Natural killer cell (primary cell): ENCODE measurements at regions not wholly inside any gene's neighbourhood (a gene's known extent, or its start where the extent isn't known, plus 50 kb on each side); places are given as distances from the start of the nearest gene placed in this dataset.
"Not testable (repeated sequence)": the region's sequence is repeated elsewhere in the genome, so short reads cannot be mapped to it uniquely, and the experiment has no call there.

Experiments used
- ATAC-seq, 3 donors: fragments of 150-1000 bp in 2 of 3; fragments of 200-7000 bp in 1 of 3; cut with Tn5 transposase; 1 replicate in 1 of 3; 2 replicates in 2 of 3; pipeline ENCODE4 v1.10.0; 2021; ENCODE audit warnings: mild to moderate bottlenecking in 2 of 3, moderate library complexity in 2 of 3
- DNase-seq, 2 donors: peaks; one replicate each; pipeline versions ENCODE4 v3.0.0 to v3.0.0-alpha.2; 2013 to 2021; ENCODE audit warnings: mixed read lengths in 1 of 2
- H3K27ac ChIP-seq: one replicate; pipeline ENCODE4 v1.5.1; 2013; ENCODE audit warnings: mild to moderate bottlenecking, low read length
- H3K27me3 ChIP-seq: one replicate; pipeline ENCODE4 v1.6.1; 2013; ENCODE audit warnings: low read length; ENCODE audit not compliant: control insufficient read depth, insufficient read depth
- H3K36me3 ChIP-seq: one replicate; pipeline ENCODE4 v1.6.1; 2013; ENCODE audit warnings: low read length; ENCODE audit not compliant: control insufficient read depth, insufficient read depth
- H3K4me1 ChIP-seq: one replicate; pipeline ENCODE4 v1.6.1; 2013; ENCODE audit warnings: low read length; ENCODE audit not compliant: control insufficient read depth, insufficient read depth
- H3K4me3 ChIP-seq: one replicate; pipeline ENCODE4 v1.5.1; 2013; ENCODE audit warnings: low read length
- H3K9me3 ChIP-seq: one replicate; pipeline ENCODE4 v1.6.1; 2013; ENCODE audit warnings: low read length; ENCODE audit not compliant: control insufficient read depth, insufficient read depth
- H3K27ac Mint-ChIP-seq, 2 donors: one replicate each; pipeline ENCODE4 v1.8.0; 2022; ENCODE audit warnings: mild to moderate bottlenecking in 2 of 2, mixed read lengths in 2 of 2, moderate library complexity in 1 of 2
- H3K27me3 Mint-ChIP-seq, 2 donors: one replicate each; pipeline ENCODE4 v1.8.0; 2022; ENCODE audit warnings: low read depth in 2 of 2, mixed read lengths in 2 of 2
- H3K36me3 Mint-ChIP-seq: one replicate; pipeline ENCODE4 v1.8.0; 2022; ENCODE audit warnings: mixed read lengths
- H3K4me1 Mint-ChIP-seq, 2 donors: one replicate each; pipeline ENCODE4 v1.8.0; 2022; ENCODE audit warnings: mixed read lengths in 2 of 2
- H3K4me3 Mint-ChIP-seq: one replicate; pipeline ENCODE4 v1.8.0; 2022; ENCODE audit warnings: mild to moderate bottlenecking, moderate library complexity, mixed read lengths
- H3K9me3 Mint-ChIP-seq, 2 donors: one replicate each; pipeline ENCODE4 v1.8.0; 2022; ENCODE audit warnings: mixed read lengths in 2 of 2
- WGBS: methylation state at CpG from one replicate; pipeline ENCODE4 v1.1.7; 2013; ENCODE audit warnings: missing lambda C conversion rate; ENCODE audit not compliant: insufficient coverage; 5-methylcytosine and 5-hydroxymethylcytosine counted together
- intact Hi-C: fragments of 100-400 bp; cut with micrococcal nuclease; formaldehyde crosslinking; loops from one replicate; pipeline ENCODE4 v1.14.2; 2022
- TF ChIP-seq, protein P1 (sequence below): fragments of 200-600 bp; IDR thresholded peaks from one replicate; pipeline ENCODE4 v1.8.0; 2022; ENCODE audit warnings: antibody characterized with exemption

DNA sequence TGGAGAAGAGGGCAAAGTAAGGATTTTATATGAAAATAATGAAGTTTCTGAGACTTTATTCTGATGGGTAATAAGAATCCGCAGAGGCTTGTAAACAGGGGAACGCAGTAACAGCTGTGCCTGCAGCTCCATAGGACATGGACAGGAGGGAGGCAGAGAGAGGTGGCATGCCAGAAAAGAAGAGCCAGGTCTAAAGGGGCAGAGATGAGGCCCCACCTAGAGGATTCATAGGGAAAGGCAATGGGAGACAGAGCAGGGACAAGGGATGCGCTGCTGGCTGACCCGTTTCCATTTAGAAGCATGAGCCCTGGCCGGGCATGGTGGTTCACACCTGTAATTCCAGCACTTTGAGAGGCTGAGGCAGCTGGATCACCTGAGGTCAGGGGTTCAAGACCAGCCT, 340.3 kb upstream of the CDH5 start:
- Mint-ChIP-seq H3K27me3 (peaks cover 3 to 10% of the 10 kb centered on the region in 2 donors), H3K4me1 (no peaks in the 10 kb centered on the region), H3K36me3 (no peaks in the 10 kb centered on the region), H3K4me3 (no peak overlapping the region), H3K27ac (no peak overlapping the region), H3K9me3 (peaks cover 0 to 5% of the 10 kb centered on the region in 2 donors)
- DNase-seq (no peak), ATAC-seq (no peak)
- Histone ChIP-seq H3K36me3 (no peaks in the 10 kb centered on the region), H3K27me3 (no peaks in the 10 kb centered on the region), H3K4me1 (no peaks in the 10 kb centered on the region), H3K9me3 (peaks cover 4% of the 10 kb centered on the region), H3K4me3 (no peak overlapping the region), H3K27ac (no peak overlapping the region)
- intact Hi-C loops, result no loop called here
- TF ChIP-seq, protein P1, sequence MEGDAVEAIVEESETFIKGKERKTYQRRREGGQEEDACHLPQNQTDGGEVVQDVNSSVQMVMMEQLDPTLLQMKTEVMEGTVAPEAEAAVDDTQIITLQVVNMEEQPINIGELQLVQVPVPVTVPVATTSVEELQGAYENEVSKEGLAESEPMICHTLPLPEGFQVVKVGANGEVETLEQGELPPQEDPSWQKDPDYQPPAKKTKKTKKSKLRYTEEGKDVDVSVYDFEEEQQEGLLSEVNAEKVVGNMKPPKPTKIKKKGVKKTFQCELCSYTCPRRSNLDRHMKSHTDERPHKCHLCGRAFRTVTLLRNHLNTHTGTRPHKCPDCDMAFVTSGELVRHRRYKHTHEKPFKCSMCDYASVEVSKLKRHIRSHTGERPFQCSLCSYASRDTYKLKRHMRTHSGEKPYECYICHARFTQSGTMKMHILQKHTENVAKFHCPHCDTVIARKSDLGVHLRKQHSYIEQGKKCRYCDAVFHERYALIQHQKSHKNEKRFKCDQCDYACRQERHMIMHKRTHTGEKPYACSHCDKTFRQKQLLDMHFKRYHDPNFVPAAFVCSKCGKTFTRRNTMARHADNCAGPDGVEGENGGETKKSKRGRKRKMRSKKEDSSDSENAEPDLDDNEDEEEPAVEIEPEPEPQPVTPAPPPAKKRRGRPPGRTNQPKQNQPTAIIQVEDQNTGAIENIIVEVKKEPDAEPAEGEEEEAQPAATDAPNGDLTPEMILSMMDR, result no peak
- 78% methylated on average over 5 of the region's 5 CpGs for WGBS

DNA sequence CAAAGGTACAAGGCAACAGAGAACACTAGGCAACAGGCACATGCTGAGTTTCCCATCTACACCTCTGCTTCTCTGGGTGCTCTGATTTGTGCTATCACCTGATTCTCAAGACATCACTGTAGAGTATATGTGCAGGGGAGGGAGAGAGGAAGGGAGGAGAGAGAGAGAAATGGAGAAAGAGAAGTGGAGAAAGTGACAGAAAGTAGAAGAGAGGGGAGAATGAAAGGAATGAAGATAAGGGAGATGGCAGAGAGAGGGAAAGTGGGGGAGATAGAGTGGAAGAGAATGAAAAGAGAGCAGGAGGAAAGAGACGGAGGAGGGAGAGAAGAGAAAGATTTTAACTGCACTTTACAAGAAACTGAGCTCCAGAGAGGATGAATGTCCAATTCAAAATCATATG, 340.7 kb upstream of the CDH5 start:
- Mint-ChIP-seq H3K27ac (no peak overlapping the region), H3K4me1 (no peaks in the 10 kb centered on the region), H3K36me3 (no peaks in the 10 kb centered on the region), H3K9me3 (peaks cover 0 to 5% of the 10 kb centered on the region in 2 donors), H3K27me3 (peaks cover 3 to 10% of the 10 kb centered on the region in 2 donors), H3K4me3 (no peak overlapping the region)
- DNase-seq (no peak), ATAC-seq (no peak)
- intact Hi-C loops, result no loop called here
- Histone ChIP-seq H3K9me3 (peaks cover 4% of the 10 kb centered on the region), H3K27me3 (no peaks in the 10 kb centered on the region), H3K4me1 (no peaks in the 10 kb centered on the region), H3K4me3 (no peak overlapping the region), H3K27ac (no peak overlapping the region), H3K36me3 (no peaks in the 10 kb centered on the region)
- TF ChIP-seq, protein P1, result no peak
- 7% methylated on average over 1 of the region's 1 CpG for WGBS

- intact Hi-C loops, ATAC-seq: not testable (repeated sequence)
- WGBS, result 76% methylated on average over 2 of the region's 2 CpGs
Observed at GRCh38 chr16:66024567-66024966, 341.9 kb upstream of the CDH5 start.

DNA sequence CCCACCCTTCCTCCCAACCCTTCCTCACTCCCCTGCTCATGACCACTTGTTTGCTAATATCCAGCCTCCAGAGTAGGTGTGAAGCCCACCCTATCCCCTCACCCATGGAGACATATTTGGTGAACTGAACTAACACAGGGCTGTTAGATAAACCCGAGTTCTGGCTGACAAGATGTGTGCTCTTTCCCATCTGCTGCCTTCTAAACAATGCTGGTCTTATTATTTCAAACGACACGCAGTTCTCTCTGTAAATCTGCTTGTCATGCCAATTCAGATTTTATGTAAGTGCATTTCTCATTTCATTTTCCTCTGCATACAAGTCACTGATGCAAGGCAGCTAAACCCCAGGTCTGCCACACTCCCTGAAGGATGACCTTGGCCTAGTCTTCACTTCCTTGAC, 343.0 kb upstream of the CDH5 start:
- Histone ChIP-seq H3K36me3 (no peaks in the 10 kb centered on the region), H3K4me1 (no peaks in the 10 kb centered on the region), H3K9me3 (peaks cover 4% of the 10 kb centered on the region), H3K4me3 (no peak overlapping the region), H3K27me3 (no peaks in the 10 kb centered on the region), H3K27ac (no peak overlapping the region)
- no peak overlapping the region for H3K4me3 Mint-ChIP-seq
- no peak for DNase-seq
- intact Hi-C loops, result no loop called here
- H3K27me3 Mint-ChIP-seq, result peaks cover 3 to 10% of the 10 kb centered on the region in 2 donors
- ATAC-seq, result no peak
- no peaks in the 10 kb centered on the region for H3K36me3 Mint-ChIP-seq
- TF ChIP-seq, protein P1, result no peak
- 81% methylated on average over 3 of the region's 3 CpGs for WGBS
- no peaks in the 10 kb centered on the region for H3K4me1 Mint-ChIP-seq
- H3K9me3 Mint-ChIP-seq, result peaks cover 0 to 5% of the 10 kb centered on the region in 2 donors
- H3K27ac Mint-ChIP-seq, result no peak overlapping the region

More at GRCh38 chr16:66024567-66024966, 341.9 kb upstream of the CDH5 start:
- not testable (repeated sequence) for H3K4me1 ChIP-seq, DNase-seq, H3K27me3 Mint-ChIP-seq, H3K9me3 Mint-ChIP-seq, H3K36me3 Mint-ChIP-seq, H3K4me1 Mint-ChIP-seq, H3K9me3 ChIP-seq, H3K4me3 ChIP-seq, H3K27ac Mint-ChIP-seq, H3K36me3 ChIP-seq, H3K27ac ChIP-seq, H3K27me3 ChIP-seq, H3K4me3 Mint-ChIP-seq
